Smooth muscle cell (in vitro differentiated cells): ENCODE measurements at regions not wholly inside any gene's neighbourhood (a gene's known extent, or its start where the extent isn't known, plus 50 kb on each side); places are given as distances from the start of the nearest gene placed in this dataset.
"Not testable (repeated sequence)": the region's sequence is repeated elsewhere in the genome, so short reads cannot be mapped to it uniquely, and the experiment has no call there.

Experiments used
- DNase-seq: peaks from one replicate; lab custom pipeline; 2025; ENCODE audit not compliant: unreplicated experiment; lab: John Stamatoyannopoulos, UW
- H2AFZ ChIP-seq: fragments of 200-600 bp; sonication (generic); 2 replicates; pipeline ENCODE4 v1.6.0; 2016; ENCODE audit warnings: antibody characterized with exemption, low read depth, mild to moderate bottlenecking
- H3F3A ChIP-seq: fragments of 200-600 bp; sonication (generic); 2 replicates; pipeline ENCODE4 v1.6.0; 2017; ENCODE audit warnings: antibody characterized with exemption, low read depth
- H3K27ac ChIP-seq: fragments of 200-600 bp; sonication (generic); 2 replicates; pipeline ENCODE4 v1.5.1; 2016; ENCODE audit warnings: low read depth, mild to moderate bottlenecking
- H3K27me3 ChIP-seq: fragments of 200-600 bp; sonication (generic); 2 replicates; pipeline ENCODE4 v1.6.1; 2016; ENCODE audit warnings: low read depth, mild to moderate bottlenecking
- H3K36me3 ChIP-seq: fragments of 200-600 bp; sonication (generic); 2 replicates; pipeline ENCODE4 v1.5.1; 2016; ENCODE audit warnings: low read depth
- H3K4me1 ChIP-seq: fragments of 200-600 bp; sonication (generic); 2 replicates; pipeline ENCODE4 v1.5.1; 2016; ENCODE audit warnings: low read depth
- H3K4me2 ChIP-seq: fragments of 200-600 bp; sonication (generic); 2 replicates; pipeline ENCODE4 v1.6.0; 2016; ENCODE audit warnings: mild to moderate bottlenecking
- H3K4me3 ChIP-seq: fragments of 200-600 bp; sonication (generic); 2 replicates; pipeline ENCODE4 v1.5.1; 2016; ENCODE audit warnings: mild to moderate bottlenecking
- H3K79me2 ChIP-seq: fragments of 200-600 bp; sonication (generic); 2 replicates; pipeline ENCODE4 v1.6.0; 2016; ENCODE audit warnings: low read depth, mild to moderate bottlenecking
- H3K9ac ChIP-seq: fragments of 200-600 bp; sonication (generic); 2 replicates; pipeline ENCODE4 v1.6.0; 2016; ENCODE audit warnings: low read depth
- H3K9me3 ChIP-seq: fragments of 200-600 bp; sonication (generic); replicated peaks from 2 replicates; pipeline ENCODE4 v1.5.1; 2016; ENCODE audit warnings: low read depth
- H4K20me1 ChIP-seq: fragments of 200-600 bp; sonication (generic); 2 replicates; pipeline ENCODE4 v1.6.0; 2016; ENCODE audit warnings: low read depth
- WGBS: methylation state at CpG from one replicate; pipeline ENCODE4 v1.1.7; 2016; ENCODE audit warnings: low lambda C conversion rate; 5-methylcytosine and 5-hydroxymethylcytosine counted together

GRCh38 chr2:87189214-87189613, 167.6 kb upstream of the PLGLB1 start:
- DNase-seq, H4K20me1 ChIP-seq, H3K4me2 ChIP-seq, H3K4me3 ChIP-seq, H3K9ac ChIP-seq, H3K27me3 ChIP-seq, H3K36me3 ChIP-seq, H3K4me1 ChIP-seq, H3K9me3 ChIP-seq, H2AFZ ChIP-seq, H3F3A ChIP-seq, H3K27ac ChIP-seq, H3K79me2 ChIP-seq: not testable (repeated sequence)
- WGBS, result 100% methylated on average over 1 of the region's 3 CpGs

- H3K4me2 ChIP-seq, H4K20me1 ChIP-seq, H3K9ac ChIP-seq, H3K36me3 ChIP-seq, H3F3A ChIP-seq, H3K27ac ChIP-seq, H3K79me2 ChIP-seq, H3K9me3 ChIP-seq, H3K27me3 ChIP-seq, H2AFZ ChIP-seq, H3K4me3 ChIP-seq, H3K4me1 ChIP-seq, DNase-seq: not testable (repeated sequence)
- WGBS, result 29% methylated on average over 2 of the region's 7 CpGs
Observed at GRCh38 chr2:87193336-87193735, 171.7 kb upstream of the PLGLB1 start.

- not testable (repeated sequence) for H3K4me3 ChIP-seq, H3K79me2 ChIP-seq, H3K36me3 ChIP-seq, H3K4me1 ChIP-seq, H3K27me3 ChIP-seq, H3F3A ChIP-seq, H3K4me2 ChIP-seq, H2AFZ ChIP-seq, DNase-seq, H3K9ac ChIP-seq, H3K27ac ChIP-seq, H4K20me1 ChIP-seq, H3K9me3 ChIP-seq
- 91% methylated on average over 1 of the region's 2 CpGs for WGBS
Observed at GRCh38 chr2:87194254-87194999, 172.8 kb upstream of the PLGLB1 start.

GRCh38 chr2:87196720-87197388, 175.2 kb upstream of the PLGLB1 start:
- H3K4me3 ChIP-seq, H3K4me1 ChIP-seq, H2AFZ ChIP-seq, DNase-seq, H3K9me3 ChIP-seq, H3K27me3 ChIP-seq, H3K4me2 ChIP-seq, H3K27ac ChIP-seq, H4K20me1 ChIP-seq, H3K9ac ChIP-seq, H3K79me2 ChIP-seq, H3K36me3 ChIP-seq, H3F3A ChIP-seq: not testable (repeated sequence)
- 85% methylated on average over 2 of the region's 3 CpGs for WGBS

- H3K4me3 ChIP-seq, H3K9ac ChIP-seq, DNase-seq, H3K4me2 ChIP-seq, H3K36me3 ChIP-seq, H2AFZ ChIP-seq, H3K27me3 ChIP-seq, H3K79me2 ChIP-seq, H3F3A ChIP-seq, H4K20me1 ChIP-seq, H3K4me1 ChIP-seq, H3K27ac ChIP-seq, H3K9me3 ChIP-seq: not testable (repeated sequence)
- WGBS, result 92% methylated on average over 2 of the region's 2 CpGs
Observed at GRCh38 chr2:87198422-87198821, 176.8 kb upstream of the PLGLB1 start.

- not testable (repeated sequence) for DNase-seq, H4K20me1 ChIP-seq, H3K27ac ChIP-seq, H3K27me3 ChIP-seq, H3K4me2 ChIP-seq, H3K4me3 ChIP-seq, H3K9me3 ChIP-seq, H3K79me2 ChIP-seq, H3K9ac ChIP-seq, H3K36me3 ChIP-seq, H3K4me1 ChIP-seq, H2AFZ ChIP-seq, H3F3A ChIP-seq
- WGBS, result 87% methylated on average over 4 of the region's 9 CpGs
Observed at GRCh38 chr2:87199228-87199627, 177.6 kb upstream of the PLGLB1 start.

- not testable (repeated sequence) for H3K36me3 ChIP-seq, DNase-seq, H4K20me1 ChIP-seq
Observed at GRCh38 chr2:87204569-87205147, 183.0 kb upstream of the PLGLB1 start.

GRCh38 chr2:87212938-87213337, 191.3 kb upstream of the PLGLB1 start:
- DNase-seq, H3K27ac ChIP-seq, H3K4me2 ChIP-seq, H3K36me3 ChIP-seq, H3K79me2 ChIP-seq, H2AFZ ChIP-seq, H3K4me3 ChIP-seq, H3F3A ChIP-seq, H3K9me3 ChIP-seq, H3K27me3 ChIP-seq, H3K4me1 ChIP-seq, H4K20me1 ChIP-seq, H3K9ac ChIP-seq: not testable (repeated sequence)
- 100% methylated on average over 1 of the region's 3 CpGs for WGBS

More at GRCh38 chr2:87204569-87205147, 183.0 kb upstream of the PLGLB1 start:
- not testable (repeated sequence) for H3K9ac ChIP-seq, H3F3A ChIP-seq, H3K9me3 ChIP-seq, H3K4me2 ChIP-seq, H3K4me1 ChIP-seq, H3K27ac ChIP-seq, H3K4me3 ChIP-seq, H2AFZ ChIP-seq, H3K27me3 ChIP-seq, H3K79me2 ChIP-seq
- WGBS, result 95% methylated on average over 4 of the region's 8 CpGs
